GM18507 (cell line): ENCODE measurements at regions not wholly inside any gene's neighbourhood (a gene's known extent, or its start where the extent isn't known, plus 50 kb on each side); places are given as distances from the start of the nearest gene placed in this dataset.
"Not testable (repeated sequence)": the region's sequence is repeated elsewhere in the genome, so short reads cannot be mapped to it uniquely, and the experiment has no call there.

Experiments
- DNase-seq: peaks from one replicate; pipeline ENCODE4 v3.0.0; 2011; ENCODE audit warnings: low read depth; ENCODE audit not compliant: insufficient read length; ENCODE audit errors: extremely low spot score
- FAIRE-seq: peaks from 2 replicates; lab custom pipeline; 2011; peaks lifted over from hg19 to GRCh38; lab: Jason Lieb, UNC

DNA sequence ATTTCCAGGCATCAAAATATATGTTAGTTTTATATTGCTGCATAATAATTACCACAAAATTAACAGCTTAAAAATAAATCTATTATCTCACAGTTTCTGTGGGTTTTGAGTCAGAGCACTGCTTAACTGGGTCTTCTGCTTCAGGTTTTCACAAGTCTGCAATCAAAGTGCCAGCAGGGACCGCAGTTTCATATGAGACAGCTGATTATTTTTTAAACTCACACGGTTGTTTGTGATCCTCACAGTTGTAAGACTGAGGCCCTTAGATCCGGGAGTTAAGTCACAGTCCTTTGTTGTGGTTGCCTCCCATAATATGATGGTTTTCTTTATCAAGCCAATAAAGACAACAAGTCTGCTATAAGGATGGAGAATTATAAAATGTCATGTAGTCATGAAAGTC lies 146.0 kb upstream of the ZWINT start:
- DNase-seq (no peak), FAIRE-seq (no peak)

DNA sequence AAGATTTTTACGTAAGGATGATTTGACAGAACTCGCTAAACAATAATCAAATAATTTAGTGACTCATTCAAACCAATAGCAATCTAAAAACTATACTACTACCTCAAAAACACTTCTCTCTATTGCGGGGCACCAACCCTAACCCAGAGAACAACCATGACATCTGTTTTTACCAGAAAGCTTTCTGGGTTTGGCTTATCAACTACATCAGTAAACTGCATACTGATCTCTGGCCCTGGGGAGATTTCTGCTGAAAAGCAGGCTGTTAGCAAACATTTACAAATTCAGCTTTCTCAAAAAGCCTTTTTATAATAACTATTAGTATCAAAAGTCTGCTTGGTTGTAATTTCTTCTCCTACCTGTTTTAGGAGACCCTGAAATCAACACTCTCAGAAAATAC lies 144.5 kb upstream of the ZWINT start:
- FAIRE-seq (no peak), DNase-seq (no peak)

DNA sequence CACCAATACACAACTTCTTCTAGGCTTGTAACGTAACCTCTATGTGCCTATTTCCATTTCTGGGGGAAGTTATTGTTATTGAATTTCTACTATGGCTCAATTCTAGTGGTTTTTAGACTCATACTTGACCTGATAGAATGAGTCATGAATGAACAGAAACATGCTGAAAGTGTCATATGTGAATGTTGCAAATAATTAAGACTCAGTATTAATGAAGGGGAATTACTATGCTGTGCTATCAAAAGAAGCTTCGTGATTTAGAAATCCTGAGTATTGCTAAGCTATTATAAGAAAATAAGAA lies 135.1 kb upstream of the ZWINT start:
- no peak for DNase-seq
- no peak for FAIRE-seq

DNA sequence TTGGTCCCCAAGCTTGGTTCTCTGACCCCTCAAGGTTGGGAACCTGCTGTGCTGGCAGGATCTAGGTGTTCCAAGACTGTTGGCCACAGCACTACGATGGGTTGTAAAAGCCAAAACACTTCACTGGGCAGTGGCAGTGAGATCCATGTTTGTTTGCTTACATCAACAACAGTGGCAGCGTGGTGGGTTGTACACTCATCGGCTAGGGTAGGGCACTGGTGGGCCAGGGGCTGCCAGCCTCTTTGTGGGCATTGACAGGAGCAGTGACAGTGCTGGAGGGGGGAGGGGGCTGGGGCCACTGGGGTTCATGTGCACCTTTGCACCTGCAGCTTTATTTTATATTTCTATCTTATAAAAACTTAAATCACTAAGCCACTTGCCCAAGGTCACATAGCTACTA lies 126.7 kb upstream of the ZWINT start:
- DNase-seq: no peak
- no peak for FAIRE-seq

DNA sequence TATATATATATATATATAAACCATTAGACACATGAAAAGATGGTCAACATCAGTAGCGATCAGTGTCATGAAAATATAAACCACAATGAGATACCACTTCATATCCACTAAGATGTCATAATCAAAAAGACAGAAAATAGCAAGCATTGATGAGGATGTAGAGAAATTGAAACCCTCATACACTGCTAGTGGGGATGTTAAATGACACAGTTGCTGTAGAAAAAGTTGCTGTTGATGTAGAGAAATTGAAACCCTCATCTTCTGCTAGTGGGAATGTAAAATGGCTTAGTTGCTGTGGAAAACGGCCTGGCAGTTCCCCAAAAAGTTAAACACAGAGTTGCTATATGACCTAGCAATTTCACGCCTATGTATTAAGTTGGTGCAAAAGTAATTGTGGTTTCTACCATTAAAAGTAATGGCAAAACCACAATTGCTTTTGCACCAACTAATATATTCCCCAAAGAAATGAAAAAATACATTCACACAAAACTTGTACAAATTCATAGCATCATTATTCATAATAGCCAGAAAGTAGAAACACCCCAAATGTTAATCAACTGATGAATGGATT lies 120.5 kb upstream of the ZWINT start:
- no peak for DNase-seq
- FAIRE-seq: no peak

GRCh38 chr10:56472978-56473377 lies 111.9 kb upstream of the ZWINT start:
- DNase-seq (no peak), FAIRE-seq (no peak)

DNA sequence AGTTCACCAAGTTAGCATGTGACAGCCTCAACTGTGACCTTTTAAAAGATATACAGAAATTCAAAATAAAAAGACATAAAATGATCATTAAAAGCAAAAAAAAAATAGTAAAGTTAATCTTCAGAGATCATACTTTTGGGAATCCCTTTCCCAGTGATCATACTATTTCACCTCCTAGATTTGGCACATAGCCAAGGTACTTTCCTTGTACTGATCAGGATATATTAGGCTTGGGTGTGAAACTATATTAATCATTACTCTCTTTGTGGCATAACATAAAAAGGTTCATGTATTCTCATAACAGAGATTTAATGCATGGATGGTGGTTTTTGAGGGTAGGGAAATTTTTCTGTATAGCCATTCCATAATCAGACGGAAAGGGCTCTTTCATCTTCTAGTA lies 109.6 kb upstream of the ZWINT start:
- FAIRE-seq: no peak

DNA sequence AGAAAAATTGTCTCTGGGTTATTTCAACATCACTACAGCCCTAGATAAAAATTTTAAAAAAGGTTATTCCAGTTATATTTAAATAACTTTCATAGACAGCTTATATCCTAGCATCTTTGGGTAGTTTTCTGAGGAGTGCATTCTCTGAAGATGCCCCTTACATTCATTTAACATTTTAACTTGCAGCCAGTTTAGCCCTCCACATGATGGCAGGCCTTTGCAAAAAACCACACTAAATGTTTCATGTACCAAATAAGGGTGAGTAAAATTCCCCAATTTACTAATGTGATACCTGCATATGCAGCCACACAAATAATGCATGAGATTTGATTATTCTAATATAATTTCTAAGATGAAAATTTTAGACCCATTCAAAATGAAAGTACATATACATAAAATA lies 108.4 kb upstream of the ZWINT start:
- FAIRE-seq (no peak), DNase-seq (no peak)

More for the DNA sequence above, 109.6 kb upstream of the ZWINT start:
- DNase-seq: no peak

- no peak for FAIRE-seq
- no peak for DNase-seq
Observed at GRCh38 chr10:56466005-56466404, 104.9 kb upstream of the ZWINT start.

GRCh38 chr10:56449770-56450169 lies 88.7 kb upstream of the ZWINT start:
- no peak for DNase-seq

GRCh38 chr10:56447613-56448012 lies 86.6 kb upstream of the ZWINT start:
- not testable (repeated sequence) for DNase-seq, FAIRE-seq

More at GRCh38 chr10:56449770-56450169, 88.7 kb upstream of the ZWINT start:
- FAIRE-seq: no peak

- not testable (repeated sequence) for DNase-seq
- peak; percentile 9 for FAIRE-seq
Observed at GRCh38 chr10:56441337-56441736, 80.3 kb upstream of the ZWINT start.
